ENCODE measurements at regions not wholly inside any gene's neighbourhood (a gene's known extent, or its start where the extent isn't known, plus 50 kb on each side); places are given as distances from the start of the nearest gene placed in this dataset.

DNA sequence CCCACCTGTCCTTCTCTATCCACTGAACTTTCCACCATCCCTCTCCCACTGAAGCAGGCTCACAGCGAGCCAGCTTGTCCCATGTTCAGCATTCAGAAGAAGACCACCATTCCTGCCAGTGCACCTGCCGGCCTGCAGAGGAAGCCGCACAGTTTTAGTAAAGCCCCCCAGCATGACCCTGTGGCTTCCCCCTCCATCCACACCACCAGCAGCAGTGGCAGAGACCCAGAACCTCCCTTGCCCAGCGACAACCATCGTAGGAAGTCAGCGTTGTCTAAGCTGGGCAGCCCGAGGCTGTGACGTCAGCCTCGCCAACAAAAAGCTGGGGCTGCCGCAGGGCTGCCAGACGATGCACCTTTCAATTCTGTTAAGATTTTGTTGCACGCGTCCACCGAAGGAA is 66.6 kb upstream of the TAMM41 start:
- DNase-seq (ENCODE audit: low read depth) (no peak), FAIRE-seq (no peak)

GRCh38 chr3:11914041-11914440 is 67.4 kb upstream of the TAMM41 start:
- no peak for TF ChIP-seq EZH2 (IDR thresholded peaks at IDR 0.05; ENCODE audit: insufficient read depth, low read length)
- TF ChIP-seq, protein P1, sequence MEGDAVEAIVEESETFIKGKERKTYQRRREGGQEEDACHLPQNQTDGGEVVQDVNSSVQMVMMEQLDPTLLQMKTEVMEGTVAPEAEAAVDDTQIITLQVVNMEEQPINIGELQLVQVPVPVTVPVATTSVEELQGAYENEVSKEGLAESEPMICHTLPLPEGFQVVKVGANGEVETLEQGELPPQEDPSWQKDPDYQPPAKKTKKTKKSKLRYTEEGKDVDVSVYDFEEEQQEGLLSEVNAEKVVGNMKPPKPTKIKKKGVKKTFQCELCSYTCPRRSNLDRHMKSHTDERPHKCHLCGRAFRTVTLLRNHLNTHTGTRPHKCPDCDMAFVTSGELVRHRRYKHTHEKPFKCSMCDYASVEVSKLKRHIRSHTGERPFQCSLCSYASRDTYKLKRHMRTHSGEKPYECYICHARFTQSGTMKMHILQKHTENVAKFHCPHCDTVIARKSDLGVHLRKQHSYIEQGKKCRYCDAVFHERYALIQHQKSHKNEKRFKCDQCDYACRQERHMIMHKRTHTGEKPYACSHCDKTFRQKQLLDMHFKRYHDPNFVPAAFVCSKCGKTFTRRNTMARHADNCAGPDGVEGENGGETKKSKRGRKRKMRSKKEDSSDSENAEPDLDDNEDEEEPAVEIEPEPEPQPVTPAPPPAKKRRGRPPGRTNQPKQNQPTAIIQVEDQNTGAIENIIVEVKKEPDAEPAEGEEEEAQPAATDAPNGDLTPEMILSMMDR (IDR thresholded peaks at IDR 0.05; ENCODE audit: insufficient read depth, low read depth, low read length): no peak
- Mint-ChIP-seq H3K4me1 (ENCODE audit: low read depth, unreplicated experiment) (no peaks in the 10 kb centered on the region), H3K9me3 (ENCODE audit: unreplicated experiment) (peaks cover 14% of the 10 kb centered on the region), H3K4me3 (ENCODE audit: unreplicated experiment) (no peak overlapping the region), H3K27me3 (ENCODE audit: low read depth, unreplicated experiment) (peaks cover 27% of the 10 kb centered on the region), H3K36me3 (ENCODE audit: low read depth, unreplicated experiment) (no peaks in the 10 kb centered on the region), H3K27ac (ENCODE audit: unreplicated experiment) (no peak overlapping the region)
- no peaks in the 10 kb centered on the region for H4K20me1 ChIP-seq (ENCODE audit: insufficient read depth, low read length)
- H3K4me2 ChIP-seq (ENCODE audit: low read length): no peak overlapping the region
- no peaks in the 10 kb centered on the region for H3K79me2 ChIP-seq (ENCODE audit: insufficient read depth, low read length)
- FAIRE-seq (no peak), DNase-seq (ENCODE audit: low read depth) (no peak)
- no peak overlapping the region for H2AFZ ChIP-seq (ENCODE audit: low read depth, low read length)
- no peak overlapping the region for H3K9ac ChIP-seq (ENCODE audit: low read length)
- no peaks in the 10 kb centered on the region for H3K4me1 ChIP-seq (ENCODE audit: insufficient read depth, low read length)
- H3K9me3 ChIP-seq (ENCODE audit: insufficient read depth, low read depth, low read length): no peaks in the 10 kb centered on the region
- H3K27ac ChIP-seq (ENCODE audit: low read depth, low read length): no peak overlapping the region
- H3K36me3 ChIP-seq (ENCODE audit: insufficient read depth, low read length): no peaks in the 10 kb centered on the region
- H3K4me3 ChIP-seq (ENCODE audit: insufficient read depth, low read depth, low read length): no peak overlapping the region
- no peaks in the 10 kb centered on the region for H3K27me3 ChIP-seq (ENCODE audit: insufficient read depth, low read length)

More for the DNA sequence above, 66.6 kb upstream of the TAMM41 start:
- Histone ChIP-seq H4K20me1 (ENCODE audit: insufficient read depth, low read length) (no peaks in the 10 kb centered on the region), H3K9me3 (ENCODE audit: insufficient read depth, low read depth, low read length) (no peaks in the 10 kb centered on the region), H3K27ac (ENCODE audit: low read depth, low read length) (no peak overlapping the region), H3K4me1 (ENCODE audit: insufficient read depth, low read length) (no peaks in the 10 kb centered on the region), H3K27me3 (ENCODE audit: insufficient read depth, low read length) (no peaks in the 10 kb centered on the region), H3K36me3 (ENCODE audit: insufficient read depth, low read length) (no peaks in the 10 kb centered on the region), H3K4me3 (ENCODE audit: insufficient read depth, low read depth, low read length) (no peak overlapping the region), H3K4me2 (ENCODE audit: low read length) (no peak overlapping the region), H3K79me2 (ENCODE audit: insufficient read depth, low read length) (no peaks in the 10 kb centered on the region), H2AFZ (ENCODE audit: low read depth, low read length) (no peak overlapping the region), H3K9ac (ENCODE audit: low read length) (no peak overlapping the region)
- H3K4me3 Mint-ChIP-seq (ENCODE audit: unreplicated experiment): no peak overlapping the region
- TF ChIP-seq, protein P1 (IDR thresholded peaks at IDR 0.05; ENCODE audit: insufficient read depth, low read depth, low read length): no peak
- TF ChIP-seq EZH2 (IDR thresholded peaks at IDR 0.05; ENCODE audit: insufficient read depth, low read length): no peak
- no peaks in the 10 kb centered on the region for H3K4me1 Mint-ChIP-seq (ENCODE audit: low read depth, unreplicated experiment)
- peaks cover 12% of the 10 kb centered on the region for H3K9me3 Mint-ChIP-seq (ENCODE audit: unreplicated experiment)
- H3K27ac Mint-ChIP-seq (ENCODE audit: unreplicated experiment): no peak overlapping the region
- H3K27me3 Mint-ChIP-seq (ENCODE audit: low read depth, unreplicated experiment): peaks cover 28% of the 10 kb centered on the region
- no peaks in the 10 kb centered on the region for H3K36me3 Mint-ChIP-seq (ENCODE audit: low read depth, unreplicated experiment)

- H3K4me1 Mint-ChIP-seq (ENCODE audit: low read depth, unreplicated experiment): no peaks in the 10 kb centered on the region
- Histone ChIP-seq H3K79me2 (ENCODE audit: insufficient read depth, low read length) (no peaks in the 10 kb centered on the region), H3K36me3 (ENCODE audit: insufficient read depth, low read length) (no peaks in the 10 kb centered on the region), H3K4me3 (ENCODE audit: insufficient read depth, low read depth, low read length) (no peak overlapping the region), H3K4me1 (ENCODE audit: insufficient read depth, low read length) (no peaks in the 10 kb centered on the region), H3K9ac (ENCODE audit: low read length) (no peak overlapping the region), H2AFZ (ENCODE audit: low read depth, low read length) (no peak overlapping the region), H3K9me3 (ENCODE audit: insufficient read depth, low read depth, low read length) (no peaks in the 10 kb centered on the region), H3K4me2 (ENCODE audit: low read length) (no peak overlapping the region), H4K20me1 (ENCODE audit: insufficient read depth, low read length) (no peaks in the 10 kb centered on the region), H3K27me3 (ENCODE audit: insufficient read depth, low read length) (no peaks in the 10 kb centered on the region), H3K27ac (ENCODE audit: low read depth, low read length) (no peak overlapping the region)
- TF ChIP-seq, protein P1 (IDR thresholded peaks at IDR 0.05; ENCODE audit: insufficient read depth, low read depth, low read length): no peak
- no peak for TF ChIP-seq EZH2 (IDR thresholded peaks at IDR 0.05; ENCODE audit: insufficient read depth, low read length)
- no peaks in the 10 kb centered on the region for H3K36me3 Mint-ChIP-seq (ENCODE audit: low read depth, unreplicated experiment)
- H3K27me3 Mint-ChIP-seq (ENCODE audit: low read depth, unreplicated experiment): peaks cover 31% of the 10 kb centered on the region
- FAIRE-seq (no peak), DNase-seq (ENCODE audit: low read depth) (no peak)
- H3K4me3 Mint-ChIP-seq (ENCODE audit: unreplicated experiment): no peak overlapping the region
- H3K9me3 Mint-ChIP-seq (ENCODE audit: unreplicated experiment): peaks cover 14% of the 10 kb centered on the region
- H3K27ac Mint-ChIP-seq (ENCODE audit: unreplicated experiment): no peak overlapping the region
Observed at GRCh38 chr3:11914651-11915050, 68.0 kb upstream of the TAMM41 start.
